Ascending aorta (tissue), 2 donors: ENCODE measurements at regions not wholly inside any gene's neighbourhood (a gene's known extent, or its start where the extent isn't known, plus 50 kb on each side); places are given as distances from the start of the nearest gene placed in this dataset.

ENCODE experiments used
- DNase-seq, 2 donors: peaks; one replicate each; pipeline ENCODE4 v3.0.0-alpha.2; 2019; ENCODE audit warnings: low spot score in 2 of 2
- H3K27ac ChIP-seq, 2 donors: fragments of 200-600 bp; sonication (generic); one replicate each; pipeline ENCODE4 v1.5.1; 2016 to 2017; ENCODE audit warnings: mild to moderate bottlenecking in 1 of 2
- H3K27me3 ChIP-seq: fragments of 200-600 bp; sonication (generic); one replicate; pipeline ENCODE4 v1.5.1; 2017
- H3K36me3 ChIP-seq, 2 donors: fragments of 200-600 bp; sonication (generic); one replicate each; pipeline ENCODE4 v1.5.1; 2016
- H3K4me1 ChIP-seq, 2 donors: fragments of 200-600 bp; sonication (generic); one replicate each; pipeline ENCODE4 v1.5.1; 2016 to 2017; ENCODE audit warnings: mild to moderate bottlenecking in 1 of 2
- H3K4me3 ChIP-seq, 2 donors: fragments of 200-600 bp; sonication (generic); one replicate each; pipeline ENCODE4 v1.5.1; 2016 to 2017; ENCODE audit warnings: mild to moderate bottlenecking in 1 of 2
- H3K9me3 ChIP-seq, 2 donors: fragments of 200-600 bp; sonication (generic); one replicate each; pipeline ENCODE4 v1.5.1; 2016
- CTCF ChIP-seq, 3 experiments: fragments of 200-600 bp in 2 of 3; fragments of 450-650 bp in 1 of 3; sonication (generic) in 2 of 3; IDR thresholded peaks; one replicate each; pipeline ENCODE4 v1.5.1; 2016 to 2019; ENCODE audit warnings: antibody characterized with exemption in 3 of 3, mild to moderate bottlenecking in 1 of 3, moderate library complexity in 1 of 3
- intact Hi-C: fragments of 100-400 bp; cut with DNase I; formaldehyde crosslinking; loops from one replicate; pipeline ENCODE4 v1.15.1; 2023

GRCh38 chr4:53832549-53832948, 231.9 kb downstream of the CHIC2 start:
- DNase-seq = no peak
- no peaks in the 10 kb centered on the region for H3K36me3 ChIP-seq
- no peak for TF ChIP-seq CTCF (IDR thresholded peaks at IDR 0.05)
- intact Hi-C loops = no loop called here
- H3K4me1 ChIP-seq = no peaks in the 10 kb centered on the region
- H3K27me3 ChIP-seq = no peaks in the 10 kb centered on the region
- H3K4me3 ChIP-seq = no peak overlapping the region
- peaks cover 0 to 3% of the 10 kb centered on the region in 2 donors for H3K9me3 ChIP-seq
- no peak overlapping the region for H3K27ac ChIP-seq

GRCh38 chr4:53830511-53830910, 233.9 kb downstream of the CHIC2 start:
- no peaks in the 10 kb centered on the region for H3K27me3 ChIP-seq
- intact Hi-C loops = no loop called here

GRCh38 chr4:53821179-53821851, 230.0 kb upstream of the LNX1 start:
- no peak for TF ChIP-seq CTCF (IDR thresholded peaks at IDR 0.05)
- H3K4me1 ChIP-seq = no peaks in the 10 kb centered on the region
- H3K36me3 ChIP-seq = no peaks in the 10 kb centered on the region
- DNase-seq = no peak
- H3K27me3 ChIP-seq = no peaks in the 10 kb centered on the region
- intact Hi-C loops = no loop called here
- H3K4me3 ChIP-seq = no peak overlapping the region
- no peak overlapping the region for H3K27ac ChIP-seq
- H3K9me3 ChIP-seq = no peaks in the 10 kb centered on the region

More at GRCh38 chr4:53830511-53830910, 233.9 kb downstream of the CHIC2 start:
- peaks cover 0 to 3% of the 10 kb centered on the region in 2 donors for H3K9me3 ChIP-seq
- TF ChIP-seq CTCF (IDR thresholded peaks at IDR 0.05) = no peak
- no peaks in the 10 kb centered on the region for H3K4me1 ChIP-seq
- no peak overlapping the region for H3K4me3 ChIP-seq
- no peak for DNase-seq
- no peak overlapping the region for H3K27ac ChIP-seq
- no peaks in the 10 kb centered on the region for H3K36me3 ChIP-seq

GRCh38 chr4:53818104-53818503, 226.8 kb upstream of the LNX1 start:
- DNase-seq = no peak
- intact Hi-C loops = no loop called here
- no peaks in the 10 kb centered on the region for H3K36me3 ChIP-seq
- no peaks in the 10 kb centered on the region for H3K4me1 ChIP-seq
- TF ChIP-seq CTCF (IDR thresholded peaks at IDR 0.05) = no peak
- H3K9me3 ChIP-seq = no peaks in the 10 kb centered on the region
- H3K27me3 ChIP-seq = no peaks in the 10 kb centered on the region
- no peak overlapping the region for H3K4me3 ChIP-seq
- H3K27ac ChIP-seq = no peak overlapping the region

GRCh38 chr4:53816561-53816960, 225.3 kb upstream of the LNX1 start:
- no peak for TF ChIP-seq CTCF (IDR thresholded peaks at IDR 0.05)
- no peaks in the 10 kb centered on the region for H3K9me3 ChIP-seq
- no peaks in the 10 kb centered on the region for H3K4me1 ChIP-seq
- H3K4me3 ChIP-seq = no peak overlapping the region
- no peak overlapping the region for H3K27ac ChIP-seq
- no peaks in the 10 kb centered on the region for H3K27me3 ChIP-seq
- intact Hi-C loops = no loop called here
- H3K36me3 ChIP-seq = no peaks in the 10 kb centered on the region
- DNase-seq = no peak

- Histone ChIP-seq H3K36me3 (no peaks in the 10 kb centered on the region), H3K27ac (no peak overlapping the region), H3K27me3 (no peaks in the 10 kb centered on the region), H3K4me1 (no peaks in the 10 kb centered on the region), H3K9me3 (no peaks in the 10 kb centered on the region), H3K4me3 (no peak overlapping the region)
- TF ChIP-seq CTCF (IDR thresholded peaks at IDR 0.05) = no peak
- intact Hi-C loops = no loop called here
- DNase-seq = no peak
Observed at GRCh38 chr4:53815281-53815680, 224.0 kb upstream of the LNX1 start.
